HPDE6-E6E7 (cell line): ENCODE measurements at regions not wholly inside any gene's neighbourhood (a gene's known extent, or its start where the extent isn't known, plus 50 kb on each side); places are given as distances from the start of the nearest gene placed in this dataset.

Experiments used
- DNase-seq: peaks from one replicate; pipeline ENCODE4 v3.0.0; 2011; ENCODE audit warnings: missing footprints; ENCODE audit errors: extremely low spot score

DNA sequence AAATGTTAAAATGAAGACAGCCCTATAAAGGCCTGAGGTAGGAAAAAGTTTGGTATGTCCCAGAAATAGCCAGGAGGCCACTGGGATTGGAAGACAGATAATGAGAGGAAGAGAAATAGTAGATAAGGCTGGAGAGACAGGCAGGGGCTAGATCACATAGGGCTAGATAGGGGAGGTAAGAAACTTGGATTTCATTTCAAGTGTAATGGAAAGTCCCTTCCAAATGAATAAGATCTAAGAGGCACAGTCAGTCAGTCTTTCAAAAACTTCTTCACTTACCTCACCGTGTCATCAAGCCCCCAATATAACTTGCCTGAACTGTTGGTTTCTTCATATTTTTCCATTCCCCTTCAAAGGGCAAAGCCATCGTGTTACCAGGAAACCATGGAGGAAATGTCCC lies 121.8 kb downstream of the SPCS3 start:
- no peak for DNase-seq

DNA sequence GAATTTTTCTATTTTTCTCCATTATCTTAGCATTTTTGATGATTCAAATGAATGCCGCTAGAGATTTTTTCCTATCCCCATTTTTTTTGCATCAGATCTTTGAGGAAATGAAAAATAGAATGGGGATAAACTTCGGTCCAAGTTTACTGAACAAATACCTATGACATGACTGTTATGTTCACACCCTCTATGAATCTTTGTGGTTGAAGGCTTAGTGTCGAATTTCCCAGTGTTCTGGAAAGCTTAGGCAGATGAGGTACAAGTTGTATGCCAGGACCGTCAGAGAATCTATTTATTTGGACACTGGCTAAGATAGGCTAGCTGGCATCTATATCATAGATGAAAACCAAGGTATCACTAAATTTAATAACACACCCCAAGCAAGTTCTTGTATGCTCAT lies 123.4 kb downstream of the SPCS3 start:
- peak; percentile 66 for DNase-seq

DNA sequence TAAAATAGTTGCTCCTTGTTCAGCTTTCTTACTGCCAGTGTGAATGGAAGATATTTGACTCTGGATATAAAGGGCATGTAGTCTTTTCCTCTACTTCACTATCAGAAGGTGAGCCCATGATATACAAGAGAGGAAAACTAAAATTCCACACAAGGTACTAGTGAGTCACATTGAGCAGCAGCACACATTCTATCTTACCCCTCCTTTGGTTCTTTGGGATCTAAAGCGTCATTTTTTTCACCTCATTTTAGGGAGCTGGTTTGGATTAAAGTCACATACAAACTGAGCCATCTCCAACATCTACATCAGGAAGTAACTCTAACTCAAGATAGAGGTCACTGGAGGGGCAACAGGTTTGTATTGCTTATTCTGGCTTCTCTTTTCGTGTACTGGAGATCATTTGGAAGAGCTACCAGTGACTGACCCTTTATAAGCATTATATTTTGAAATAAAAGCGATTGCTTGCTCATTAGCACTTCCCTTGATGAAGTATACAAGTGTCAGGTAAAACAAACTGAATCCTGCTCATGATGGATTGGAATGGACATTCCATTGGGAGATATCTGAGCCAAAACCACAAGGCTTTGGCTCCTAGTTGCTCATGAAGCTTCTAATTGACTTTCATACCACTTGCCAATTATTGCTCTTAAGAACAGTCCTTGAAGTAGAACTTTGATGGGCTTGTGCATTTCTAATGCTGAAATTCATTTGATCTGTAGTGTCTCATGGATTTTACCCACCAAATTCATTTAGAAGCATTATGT lies 124.1 kb downstream of the SPCS3 start:
- DNase-seq: no peak

DNA sequence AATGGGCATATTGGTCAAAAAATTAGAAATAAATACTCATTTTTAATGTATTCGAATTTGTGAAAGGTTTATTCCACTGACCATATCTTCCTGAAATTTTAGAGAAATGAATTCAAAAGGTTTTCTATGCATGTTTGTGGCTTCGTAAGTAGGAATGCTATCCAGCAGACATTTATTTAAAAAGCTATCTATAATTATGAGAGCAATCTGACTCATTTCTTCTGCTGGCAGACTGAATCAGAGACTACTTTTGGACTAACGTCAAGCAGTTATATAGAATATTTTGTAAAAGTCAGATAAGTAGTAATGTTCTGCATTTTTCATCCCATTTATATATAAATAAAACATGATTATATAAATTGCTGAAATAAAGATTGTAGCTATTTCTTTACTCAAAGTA lies 125.0 kb downstream of the SPCS3 start:
- no peak for DNase-seq

DNA sequence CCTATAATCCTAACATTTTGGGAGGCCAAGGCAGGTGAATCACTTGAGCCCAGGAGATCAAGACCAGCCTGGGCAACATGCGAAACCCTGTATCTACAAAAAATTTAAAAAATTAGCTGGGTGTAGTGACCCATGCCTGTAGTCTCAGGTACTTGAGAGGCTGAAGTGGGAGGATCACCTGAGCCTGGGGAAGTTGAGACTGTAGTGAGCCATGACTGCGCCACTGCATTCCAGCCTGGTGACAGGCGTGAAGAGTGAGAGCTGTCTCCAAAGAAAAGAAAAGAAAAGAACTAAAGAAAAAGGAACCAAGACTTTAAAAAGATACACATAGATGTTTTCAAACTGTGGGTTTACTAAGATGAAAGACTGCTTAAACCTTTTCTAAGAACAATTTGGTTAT lies 129.0 kb downstream of the SPCS3 start:
- DNase-seq: no peak

DNA sequence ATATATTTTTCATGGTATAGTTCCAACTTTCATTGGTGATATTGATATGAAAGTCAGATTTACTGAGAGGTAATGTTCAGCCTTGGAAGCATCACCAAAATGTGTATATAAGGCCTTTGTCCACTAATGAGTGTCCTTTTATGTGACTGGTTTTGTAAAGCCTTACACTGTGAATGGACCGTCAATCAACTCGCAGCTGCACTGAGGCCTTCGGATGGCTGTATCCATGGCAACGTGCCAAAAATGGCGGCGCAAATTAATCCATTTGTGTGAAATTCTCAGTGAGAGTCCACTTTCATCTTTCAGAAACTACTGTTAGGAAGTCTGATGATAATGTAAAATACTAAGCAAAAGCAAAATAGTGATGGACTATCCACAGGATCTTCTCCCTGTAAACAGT lies 131.7 kb downstream of the SPCS3 start:
- DNase-seq: no peak

DNA sequence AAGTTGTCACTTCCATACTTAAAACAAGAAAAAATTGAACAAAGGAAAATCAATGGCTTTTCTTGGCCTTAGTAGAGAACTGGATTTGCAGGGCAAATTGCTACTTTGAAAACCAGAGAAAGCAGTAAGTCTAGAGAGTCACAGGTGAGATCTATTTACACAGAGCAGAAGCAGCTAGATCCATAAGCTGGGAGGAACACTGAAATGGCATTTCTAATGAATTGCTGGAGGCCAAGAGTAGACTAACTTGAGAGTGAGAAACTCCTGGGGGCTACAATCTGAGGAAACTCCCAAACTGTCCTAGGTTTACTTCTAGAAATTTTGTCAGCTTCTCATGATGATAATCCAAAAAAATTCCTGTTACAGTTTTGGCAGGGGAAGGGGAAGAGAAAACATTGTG lies 133.3 kb downstream of the SPCS3 start:
- no peak for DNase-seq

DNA sequence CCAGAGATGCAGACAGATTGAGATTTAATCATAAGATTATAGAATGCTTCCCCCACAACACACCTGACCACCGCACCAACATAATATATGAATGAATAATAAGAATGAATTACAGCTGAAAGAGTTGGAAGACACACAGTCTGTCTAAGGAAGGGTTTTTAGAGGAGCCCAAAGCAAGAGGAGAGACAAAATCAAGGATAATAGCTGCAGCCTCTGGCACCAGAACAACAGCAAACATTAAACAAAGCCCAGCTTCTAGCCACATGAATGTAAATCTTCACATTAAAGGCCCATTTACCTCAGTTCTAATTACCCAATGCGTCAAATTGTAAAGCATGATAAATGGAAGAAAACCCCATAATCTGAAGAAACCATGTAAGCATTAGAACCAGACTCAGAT lies 133.9 kb downstream of the SPCS3 start:
- no peak for DNase-seq

DNA sequence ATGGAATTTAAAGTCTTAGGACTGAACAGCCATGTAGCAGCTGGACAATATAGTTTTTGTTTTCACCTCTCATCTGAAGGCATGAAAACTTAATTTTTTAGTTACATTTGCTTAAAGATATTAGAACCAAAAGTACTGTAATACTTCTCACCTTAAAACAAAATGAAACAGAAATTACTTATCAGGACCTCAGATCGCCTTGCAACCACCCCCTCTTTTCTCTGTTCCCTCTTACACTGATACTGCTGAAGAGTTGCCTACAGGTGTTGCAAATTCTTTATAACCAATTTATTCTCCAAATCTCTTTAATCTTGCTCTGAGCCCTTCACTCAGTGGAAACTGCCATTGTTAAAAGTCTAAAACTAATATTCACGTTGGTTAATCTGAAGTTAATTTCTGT lies 145.0 kb downstream of the SPCS3 start:
- no peak for DNase-seq

DNA sequence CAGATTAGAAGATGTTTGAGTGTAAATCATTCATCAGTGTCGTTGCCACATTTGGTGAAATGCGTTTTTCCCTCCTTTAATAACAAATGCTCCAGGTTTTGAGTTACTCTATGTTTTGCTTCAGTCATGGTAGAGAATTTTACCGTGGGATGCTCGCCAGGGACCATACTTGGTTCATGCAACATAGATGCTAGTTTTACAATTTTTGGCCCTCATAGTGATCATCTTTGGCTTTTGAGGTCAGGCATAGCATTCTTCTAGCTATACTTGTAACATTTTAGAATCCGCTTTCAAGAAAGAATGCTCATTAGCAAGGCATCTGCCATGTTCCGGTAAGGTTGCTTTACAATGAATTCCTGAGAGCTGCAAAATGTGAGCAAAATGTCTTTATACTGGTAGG lies 147.2 kb downstream of the SPCS3 start:
- DNase-seq: no peak

DNA sequence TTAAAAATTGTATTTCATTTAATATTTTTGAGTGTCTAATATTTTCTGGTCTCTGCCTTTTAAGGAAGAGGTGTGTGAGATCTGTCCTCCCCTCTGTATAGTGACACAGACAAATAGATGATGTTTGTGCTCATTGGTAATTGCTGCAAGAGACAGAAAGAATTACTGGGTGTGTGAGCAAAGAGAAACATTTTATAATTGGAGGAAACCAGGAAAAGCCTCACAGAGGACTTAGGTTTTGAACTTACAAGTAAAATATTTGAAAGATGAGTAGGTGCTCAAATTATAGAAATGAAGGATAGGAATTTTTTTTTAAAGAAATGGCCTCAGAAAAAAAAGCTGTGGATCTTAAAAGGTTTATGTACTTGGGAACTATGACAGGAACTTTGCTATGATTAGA lies 149.8 kb downstream of the SPCS3 start:
- no peak for DNase-seq

DNA sequence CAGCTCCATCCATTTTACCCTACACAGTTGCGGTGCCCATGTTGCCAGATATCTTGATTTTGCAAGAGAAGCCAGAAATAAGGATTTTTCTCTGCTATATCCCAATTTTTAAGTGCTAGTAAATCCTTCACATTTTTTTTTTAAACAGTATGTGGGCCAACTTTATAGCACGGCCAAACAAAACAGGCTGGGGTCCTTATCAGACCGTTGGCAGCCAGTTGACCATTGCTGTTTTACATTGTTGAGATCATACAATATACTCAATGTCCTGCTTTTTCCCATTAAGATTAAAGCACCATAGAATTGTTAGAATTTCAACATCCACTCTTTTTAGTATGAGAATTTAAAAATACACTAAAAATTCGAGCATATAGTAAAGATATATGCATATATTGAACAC lies 150.9 kb downstream of the SPCS3 start:
- no peak for DNase-seq

DNA sequence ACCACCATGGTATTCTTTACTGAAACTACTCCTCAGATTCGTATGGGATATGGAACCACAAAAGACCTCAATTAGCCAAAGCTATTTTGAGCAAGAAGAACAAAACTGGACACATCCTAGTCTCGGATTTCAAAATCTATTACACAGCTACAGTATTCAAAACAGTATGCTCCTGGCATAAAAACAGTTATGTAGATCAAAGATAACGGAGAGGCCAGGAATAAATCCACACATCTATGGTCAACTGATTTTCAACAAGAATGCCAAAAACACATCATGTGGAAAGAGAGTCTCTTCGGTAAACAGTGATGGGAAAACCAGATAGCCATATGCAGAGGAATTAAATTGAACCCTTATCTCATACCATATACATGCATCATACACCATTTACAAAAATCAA lies 155.3 kb downstream of the SPCS3 start:
- no peak for DNase-seq

DNA sequence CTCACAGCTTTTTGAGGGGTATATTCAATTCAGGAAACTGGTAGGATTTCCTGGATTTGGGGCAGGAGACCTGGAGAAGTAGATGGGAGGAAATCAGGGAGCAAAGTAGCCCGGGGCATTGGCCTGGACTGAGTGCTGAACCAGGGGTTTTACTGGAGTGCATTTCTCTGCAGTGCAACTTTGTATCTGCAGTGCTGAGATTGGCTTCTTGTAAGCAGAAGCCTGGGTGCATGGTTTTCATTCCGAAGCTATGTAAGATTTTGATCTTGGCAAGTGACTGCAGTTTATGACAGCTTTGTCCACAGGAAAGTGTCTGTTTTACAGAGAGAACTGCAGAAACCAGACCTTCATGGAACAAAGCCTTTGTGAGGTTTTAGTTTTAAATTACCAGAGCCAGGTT lies 158.3 kb downstream of the SPCS3 start:
- DNase-seq: no peak

DNA sequence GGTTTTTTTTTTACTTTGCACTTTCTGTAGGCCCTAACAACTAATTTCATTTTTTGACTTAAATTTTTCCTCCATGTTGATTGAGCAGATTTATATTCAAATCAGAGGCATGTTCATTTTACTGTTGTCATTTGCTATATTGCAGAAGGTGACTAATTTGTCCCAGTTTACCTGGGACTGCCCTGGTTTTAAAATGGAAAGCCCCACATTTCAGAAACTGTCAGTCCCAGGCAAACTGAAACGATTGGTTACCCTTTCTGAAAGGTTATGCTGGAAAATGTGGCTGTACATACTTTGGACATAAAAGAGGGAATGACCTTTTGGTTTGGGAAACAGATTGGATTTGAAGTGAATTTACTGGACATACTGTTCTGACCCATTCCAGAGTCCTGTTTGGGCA lies 160.0 kb downstream of the SPCS3 start:
- DNase-seq: no peak

DNA sequence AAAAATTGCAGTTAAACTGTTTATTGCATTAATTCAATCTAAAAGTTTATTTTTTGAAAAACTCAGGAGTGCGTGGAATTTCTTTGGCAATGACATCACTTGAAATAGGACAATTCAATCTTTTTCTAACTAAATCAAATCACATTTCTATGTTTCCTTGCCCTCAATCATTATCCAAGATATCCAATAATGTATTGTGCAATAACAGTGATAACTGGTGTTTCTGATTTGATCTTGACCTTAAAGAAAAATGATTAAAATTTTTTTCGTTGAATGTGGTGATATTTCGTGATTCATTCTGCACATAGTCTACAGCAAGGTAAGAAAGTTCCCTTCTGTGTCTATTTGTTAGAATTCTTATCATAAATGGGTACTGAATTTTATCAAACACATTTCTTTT lies 163.2 kb downstream of the SPCS3 start:
- DNase-seq: no peak

DNA sequence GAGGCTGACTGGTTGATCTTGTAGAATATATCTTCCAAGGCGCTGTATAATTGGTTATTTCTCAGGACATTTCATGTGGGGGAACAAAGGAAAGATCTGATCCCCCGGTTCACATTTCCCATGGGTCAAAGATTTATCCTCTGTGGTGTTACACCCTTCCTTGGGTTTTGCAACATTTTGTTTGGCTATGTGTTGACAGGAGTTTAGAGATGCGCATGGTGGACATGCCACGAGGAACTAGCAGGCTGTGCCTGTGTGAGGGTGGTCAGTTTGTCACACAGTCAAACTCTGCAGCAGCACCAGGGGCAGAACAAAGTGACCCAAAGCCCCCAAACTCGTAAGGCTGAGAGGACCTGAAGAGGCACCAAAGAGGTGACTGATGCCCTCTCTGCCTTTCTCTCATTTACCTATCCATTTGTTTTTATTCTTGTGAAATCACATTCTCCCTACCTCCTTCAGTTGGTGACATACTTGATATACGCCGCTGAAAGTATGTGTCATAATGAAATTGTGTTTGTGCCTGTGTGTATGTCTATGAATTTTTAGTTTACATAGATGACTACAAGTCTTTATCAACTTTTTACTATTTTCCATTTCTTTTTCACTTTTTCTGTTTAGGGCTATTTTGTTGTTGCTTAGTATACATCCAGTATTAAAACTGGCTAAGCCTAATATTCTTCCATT lies 164.7 kb downstream of the SPCS3 start:
- no peak for DNase-seq

DNA sequence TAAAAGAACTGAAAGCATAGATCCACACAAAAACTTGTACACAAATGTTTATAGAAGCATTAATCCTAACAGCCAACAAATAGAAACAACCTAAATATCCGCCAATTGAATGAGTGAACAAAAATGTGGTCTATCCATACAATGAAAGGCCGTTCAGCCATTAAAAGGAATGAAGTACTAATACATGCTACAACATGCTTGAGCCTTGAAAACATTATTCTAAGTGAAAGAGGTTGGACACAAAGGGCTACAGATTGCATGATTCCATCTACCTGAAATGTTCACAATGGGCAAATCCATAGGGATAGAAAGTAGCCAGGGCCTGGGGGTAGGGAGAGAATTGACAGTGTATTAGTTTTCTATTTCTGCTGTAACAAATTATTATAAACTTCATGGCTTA lies 169.2 kb downstream of the SPCS3 start:
- DNase-seq: no peak

DNA sequence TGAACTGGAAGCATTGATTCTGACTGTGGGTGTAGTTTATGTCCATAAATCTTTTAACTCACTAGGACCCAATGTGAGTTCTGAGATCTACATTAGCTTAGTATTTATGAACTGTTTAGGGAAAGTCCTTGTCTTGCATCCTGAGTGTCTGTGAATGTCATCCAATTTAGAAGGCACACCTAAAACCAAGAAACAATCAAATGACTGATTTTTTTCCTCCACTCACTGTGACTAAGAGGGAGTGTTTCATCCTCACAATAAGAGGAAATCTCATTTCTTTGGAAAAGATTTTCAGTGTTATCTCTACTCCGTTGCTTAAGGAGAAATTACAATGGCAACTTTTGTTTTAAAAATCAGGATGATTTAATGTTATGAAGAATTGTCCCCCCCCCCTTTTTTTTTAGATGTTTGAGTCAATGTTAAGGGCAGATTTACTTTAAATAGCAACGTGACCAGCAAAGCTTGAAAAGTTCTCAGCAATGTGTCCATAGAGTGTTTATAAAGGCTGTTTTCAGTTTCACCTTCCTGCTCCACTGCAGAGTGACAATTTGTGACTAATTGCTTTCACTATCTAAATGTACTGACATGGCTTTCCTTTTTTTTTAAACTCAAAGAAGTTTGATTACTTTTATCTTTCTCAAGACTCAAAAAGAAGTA lies 173.0 kb downstream of the SPCS3 start:
- no peak for DNase-seq

DNA sequence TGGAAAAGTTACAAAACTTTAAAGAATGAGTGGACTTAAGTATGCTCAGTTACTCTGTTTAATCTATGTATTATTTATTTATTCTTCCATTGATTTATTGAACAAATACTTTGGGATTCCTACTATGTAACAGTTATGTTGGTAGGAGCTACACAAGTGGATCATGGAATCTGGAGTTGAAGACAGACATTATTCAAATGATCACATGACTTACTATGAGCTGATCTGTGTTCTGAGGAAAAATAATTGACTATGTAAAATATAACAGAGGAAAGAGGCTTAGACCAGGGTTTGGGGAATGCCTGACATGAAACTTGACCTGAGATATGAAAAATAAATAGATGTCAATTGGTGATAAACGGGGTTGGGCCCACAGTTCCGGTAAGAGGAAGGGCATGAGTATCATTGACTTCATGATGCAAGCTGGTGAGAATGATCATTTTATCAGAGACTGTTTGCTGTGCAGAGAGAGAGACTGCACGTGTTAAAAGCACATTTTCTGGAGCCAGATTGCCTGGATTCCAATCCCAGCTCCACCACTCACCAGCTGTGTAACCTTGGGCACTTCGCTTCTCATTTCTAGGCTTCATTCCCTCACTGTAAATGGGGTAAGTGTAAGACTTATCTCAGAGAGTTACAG lies 179.0 kb downstream of the SPCS3 start:
- no peak for DNase-seq

DNA sequence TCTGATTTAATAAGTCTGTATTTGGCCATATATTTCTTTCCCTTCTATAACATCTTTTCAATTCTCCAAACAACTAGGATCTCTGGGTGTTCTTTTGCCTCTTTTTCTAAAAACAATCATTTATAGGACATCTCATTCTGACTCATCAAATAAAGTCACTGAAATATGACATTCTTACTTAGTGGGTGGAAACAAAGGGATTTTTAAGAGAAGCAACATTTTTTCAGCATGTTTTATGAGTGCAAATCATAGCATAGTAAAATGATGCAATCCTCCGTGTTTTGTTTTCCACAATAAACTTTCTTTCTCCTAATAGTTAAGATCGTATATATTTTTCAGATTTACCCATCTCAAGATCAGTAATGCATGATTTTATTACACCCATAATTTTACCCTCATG lies 179.8 kb downstream of the SPCS3 start:
- DNase-seq: no peak

DNA sequence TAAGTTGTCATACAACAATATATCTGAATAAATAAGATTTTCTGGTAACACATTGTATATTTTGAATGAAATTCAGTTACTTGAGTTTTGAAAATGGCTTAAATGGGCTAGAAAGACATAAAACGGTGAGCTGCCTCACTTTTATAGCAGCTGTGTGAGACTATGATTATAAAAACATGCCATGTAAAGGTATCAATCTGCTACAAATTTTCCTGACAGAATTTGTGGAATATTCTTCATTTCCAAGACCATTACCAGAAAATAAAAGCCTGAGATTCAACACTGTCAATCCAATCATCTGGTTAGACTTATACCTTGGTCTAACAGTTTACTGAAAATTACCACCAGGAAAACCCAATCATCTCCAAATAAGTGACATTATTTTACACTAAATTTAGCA lies 181.1 kb downstream of the SPCS3 start:
- no peak for DNase-seq

DNA sequence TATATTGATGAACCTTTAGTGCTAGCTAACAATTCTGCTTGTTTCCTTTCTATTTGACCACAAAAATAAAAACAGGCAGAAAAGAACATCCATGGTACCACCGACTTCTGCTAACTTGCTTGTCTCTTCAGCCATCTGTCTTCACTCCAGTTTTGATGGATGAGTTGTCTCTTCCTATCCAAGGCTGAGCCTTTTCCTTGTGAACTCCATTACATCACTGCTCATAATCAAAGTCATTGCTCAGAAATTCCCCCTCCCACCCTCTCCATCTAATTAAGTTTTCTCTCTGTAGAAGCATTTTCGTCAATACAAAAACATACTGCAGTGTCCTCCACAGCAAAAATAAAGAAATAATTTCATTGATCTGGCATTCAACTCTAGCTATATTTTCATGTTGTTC lies 184.4 kb downstream of the SPCS3 start:
- DNase-seq: no peak
